Esophagus muscularis mucosa (tissue), 3 donors: ENCODE measurements at regions not wholly inside any gene's neighbourhood (a gene's known extent, or its start where the extent isn't known, plus 50 kb on each side); places are given as distances from the start of the nearest gene placed in this dataset.

Experiments used
- POLR2A ChIP-seq: fragments of 450-650 bp; IDR thresholded peaks from one replicate; pipeline ENCODE4 v1.6.1; 2017; ENCODE audit warnings: antibody characterized with exemption, moderate library complexity, mild to moderate bottlenecking, low read depth
- TF ChIP-seq, protein P1 (sequence below), 3 experiments: fragments of 200-600 bp in 2 of 3; fragments of 450-650 bp in 1 of 3; sonication (generic) in 2 of 3; IDR thresholded peaks; one replicate each; pipeline ENCODE4 v1.5.1; 2017 to 2019; ENCODE audit warnings: antibody characterized with exemption in 3 of 3, mild to moderate bottlenecking in 2 of 3, moderate library complexity in 1 of 3

DNA sequence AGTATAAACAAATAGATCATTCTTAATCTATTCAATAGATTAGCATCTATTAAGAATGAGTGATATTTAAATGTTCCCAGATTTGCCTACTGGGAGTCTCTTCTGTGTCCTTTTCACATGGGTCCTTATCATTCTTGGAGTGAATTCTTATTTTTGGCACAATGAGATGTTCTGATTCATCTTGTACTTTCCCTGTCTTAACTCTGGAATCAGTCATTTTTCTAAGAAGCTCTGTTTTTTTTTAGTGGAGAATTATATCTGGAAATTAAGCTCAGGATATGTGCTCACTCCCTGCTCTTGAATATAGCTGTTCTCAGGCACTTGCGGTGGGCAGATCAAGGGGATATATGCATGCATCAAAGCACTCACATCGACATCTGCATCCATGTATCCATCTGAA, 625.3 kb upstream of the HS3ST1 start:
- TF ChIP-seq, protein P1, sequence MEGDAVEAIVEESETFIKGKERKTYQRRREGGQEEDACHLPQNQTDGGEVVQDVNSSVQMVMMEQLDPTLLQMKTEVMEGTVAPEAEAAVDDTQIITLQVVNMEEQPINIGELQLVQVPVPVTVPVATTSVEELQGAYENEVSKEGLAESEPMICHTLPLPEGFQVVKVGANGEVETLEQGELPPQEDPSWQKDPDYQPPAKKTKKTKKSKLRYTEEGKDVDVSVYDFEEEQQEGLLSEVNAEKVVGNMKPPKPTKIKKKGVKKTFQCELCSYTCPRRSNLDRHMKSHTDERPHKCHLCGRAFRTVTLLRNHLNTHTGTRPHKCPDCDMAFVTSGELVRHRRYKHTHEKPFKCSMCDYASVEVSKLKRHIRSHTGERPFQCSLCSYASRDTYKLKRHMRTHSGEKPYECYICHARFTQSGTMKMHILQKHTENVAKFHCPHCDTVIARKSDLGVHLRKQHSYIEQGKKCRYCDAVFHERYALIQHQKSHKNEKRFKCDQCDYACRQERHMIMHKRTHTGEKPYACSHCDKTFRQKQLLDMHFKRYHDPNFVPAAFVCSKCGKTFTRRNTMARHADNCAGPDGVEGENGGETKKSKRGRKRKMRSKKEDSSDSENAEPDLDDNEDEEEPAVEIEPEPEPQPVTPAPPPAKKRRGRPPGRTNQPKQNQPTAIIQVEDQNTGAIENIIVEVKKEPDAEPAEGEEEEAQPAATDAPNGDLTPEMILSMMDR (IDR thresholded peaks at IDR 0.05) = no peak
- TF ChIP-seq POLR2A = no peak
